Panc1 (cell line): ENCODE measurements at regions not wholly inside any gene's neighbourhood (a gene's known extent, or its start where the extent isn't known, plus 50 kb on each side); places are given as distances from the start of the nearest gene placed in this dataset.

Experiments used
- ATAC-seq: fragments of 200-7000 bp; cut with Tn5 transposase; 2 replicates; pipeline ENCODE4 v1.9.1; 2020; ENCODE audit warnings: mild to moderate bottlenecking, moderate library complexity
- BruUV-seq: library from RNA; stranded (reverse); fragments of 400-500 nt; replicated peaks from 2 replicates; lab custom pipeline; 2021; lab: Mats Ljungman, UMichigan
- CTCF ChIA-PET: fragments of 300-600 bp; sonication (Branson Sonifier 250); formaldehyde crosslinking; loops from one replicate; lab custom pipeline; 2022; ENCODE audit warnings: antibody characterized with exemption; lab: Charles Lee
- POLR2A ChIA-PET: fragments of 300-600 bp; sonication (Branson Sonifier 250); formaldehyde crosslinking; loops from one replicate; lab custom pipeline; 2022; ENCODE audit warnings: antibody characterized with exemption; lab: Charles Lee
- DNase-seq: peaks from one replicate; pipeline ENCODE4 v3.0.0-alpha.2; 2010; ENCODE audit warnings: low read depth, low spot score
- H3K27ac ChIP-seq: 2 replicates; pipeline ENCODE4 v1.5.1; 2011; ENCODE audit warnings: mild to moderate bottlenecking, low read length, inconsistent platforms
- H3K27me3 ChIP-seq: fragments of 200-500 bp; sonication (Bioruptor generic); 2 replicates; pipeline ENCODE4 v1.6.0; 2014; ENCODE audit warnings: low read length, inconsistent platforms; ENCODE audit not compliant: control insufficient read depth, insufficient read depth
- H3K36me3 ChIP-seq: fragments of 200-500 bp; sonication (Bioruptor generic); 2 replicates; pipeline ENCODE4 v1.5.1; 2014; ENCODE audit warnings: inconsistent platforms, mild to moderate bottlenecking, low read length, moderate library complexity; ENCODE audit not compliant: control insufficient read depth, insufficient read depth
- H3K4me1 ChIP-seq: 2 replicates; pipeline ENCODE4 v1.5.1; 2011; ENCODE audit warnings: inconsistent platforms, mild to moderate bottlenecking, low read length, moderate library complexity; ENCODE audit not compliant: control insufficient read depth, insufficient read depth
- H3K4me3 ChIP-seq, 2 experiments: 2 replicates each; pipeline ENCODE4 v1.5.1; 2011 to 2012; ENCODE audit warnings: low read depth in 2 of 2, low read length in 2 of 2, mild to moderate bottlenecking in 2 of 2, inconsistent platforms in 1 of 2, moderate library complexity in 1 of 2
- H3K9me3 ChIP-seq: fragments of 200-500 bp; sonication (Bioruptor generic); 2 replicates; pipeline ENCODE4 v1.5.1; 2014; ENCODE audit warnings: low read depth, mild to moderate bottlenecking, inconsistent platforms, low read length, moderate library complexity; ENCODE audit not compliant: control insufficient read depth, insufficient read depth
- POLR2AphosphoS5 ChIP-seq: IDR thresholded peaks from 2 replicates; pipeline ENCODE4 v1.6.1; 2012; ENCODE audit warnings: mild to moderate bottlenecking, low read depth, low read length, moderate library complexity
- SIN3A ChIP-seq: IDR thresholded peaks from 2 replicates; pipeline ENCODE4 v1.6.1; 2012; ENCODE audit warnings: low read depth, mild to moderate bottlenecking, low read length, moderate library complexity, borderline replicate concordance; ENCODE audit not compliant: insufficient read depth
- TCF7L2 ChIP-seq: IDR thresholded peaks from 2 replicates; pipeline ENCODE4 v1.6.1; 2011; ENCODE audit warnings: mild to moderate bottlenecking, low read depth, low read length, inconsistent platforms
- in situ Hi-C: cut with HindIII; loops from 2 replicates; pipeline ENCODE4 v1.10.0; 2016; ENCODE audit warnings: low sequenced_read_pairs, low pct_unique_long_range_greater_than_20kb
- intact Hi-C: fragments of 100-400 bp; cut with micrococcal nuclease; formaldehyde crosslinking; loops from one replicate; pipeline ENCODE4 v1.10.0; 2022; ENCODE audit not compliant: unreplicated experiment
- TF ChIP-seq, protein P1 (sequence below): fragments of 450-650 bp; IDR thresholded peaks from 2 replicates; pipeline ENCODE4 v1.5.1; 2017; ENCODE audit warnings: mild to moderate bottlenecking
- TF ChIP-seq, protein P2 (sequence below), 2 experiments: IDR thresholded peaks; 2 replicates each; pipeline ENCODE4 v1.6.1; 2011 to 2012; ENCODE audit warnings: low read depth in 2 of 2, control low read depth in 1 of 2, low read length in 1 of 2, mild to moderate bottlenecking in 1 of 2, moderate library complexity in 1 of 2; ENCODE audit not compliant: insufficient read depth in 1 of 2

DNA sequence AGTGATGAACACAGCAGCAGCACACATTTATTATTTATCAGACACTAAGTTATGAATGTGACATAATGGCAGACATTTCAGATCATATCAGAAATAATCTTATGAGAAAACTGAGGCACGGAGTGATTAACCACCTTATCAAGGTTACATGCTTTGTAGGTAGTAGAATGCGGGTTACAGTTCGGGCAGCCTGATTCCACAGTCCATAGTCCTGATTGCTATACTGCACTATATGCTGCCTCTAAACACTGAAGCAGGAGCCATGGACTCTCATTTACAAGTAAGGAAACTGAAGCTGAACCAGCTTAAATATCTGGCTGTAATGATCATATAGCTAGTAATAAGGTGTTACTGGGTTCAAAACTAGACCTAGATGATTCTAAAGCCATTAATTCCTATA lies 291.3 kb upstream of the ADAMTSL1 start:
- H3K36me3 ChIP-seq, result no peaks in the 10 kb centered on the region
- no peaks in the 10 kb centered on the region for H3K4me1 ChIP-seq
- TF ChIP-seq TCF7L2, result no peak
- DNase-seq (no peak), ATAC-seq (no peak)
- ChIA-PET CTCF (no interaction called here), POLR2A (no interaction called here)
- no peak overlapping the region for H3K27ac ChIP-seq
- H3K27me3 ChIP-seq, result no peaks in the 10 kb centered on the region
- BruUV-seq, result no TSS peak
- intact Hi-C loops, result no loop called here
- H3K9me3 ChIP-seq, result no peaks in the 10 kb centered on the region
- in situ Hi-C loops, result no loop called here
- H3K4me3 ChIP-seq, result no peak overlapping the region

DNA sequence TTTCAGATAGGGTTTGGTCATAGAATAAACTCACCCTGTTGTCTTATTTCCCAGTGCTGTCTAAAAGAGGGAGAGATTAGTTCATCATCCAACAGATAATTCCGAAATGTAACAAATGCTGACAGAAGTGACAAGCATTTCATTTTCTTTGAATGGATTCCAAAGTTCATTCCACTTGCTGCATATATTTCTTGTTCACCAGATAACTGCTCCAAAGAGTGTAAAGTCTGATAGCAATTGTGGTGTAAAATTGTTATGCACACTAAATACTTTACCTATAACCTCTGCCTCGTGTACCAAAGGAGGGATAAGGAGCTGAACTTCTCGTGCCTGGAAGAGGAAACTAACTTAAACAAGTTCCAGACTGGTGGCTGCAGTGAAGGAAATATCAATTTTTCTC lies 290.0 kb upstream of the ADAMTSL1 start:
- no peak overlapping the region for H3K4me3 ChIP-seq
- no TSS peak for BruUV-seq
- DNase-seq, result no peak
- H3K4me1 ChIP-seq, result no peaks in the 10 kb centered on the region
- no peaks in the 10 kb centered on the region for H3K27me3 ChIP-seq
- in situ Hi-C loops (no loop called here), intact Hi-C loops (no loop called here)
- no peaks in the 10 kb centered on the region for H3K9me3 ChIP-seq
- ATAC-seq, result no peak
- no peak overlapping the region for H3K27ac ChIP-seq
- ChIA-PET POLR2A (no interaction called here), CTCF (no interaction called here)
- TF ChIP-seq TCF7L2 (no peak), POLR2AphosphoS5 (no peak), SIN3A (no peak)
- TF ChIP-seq, protein P1, sequence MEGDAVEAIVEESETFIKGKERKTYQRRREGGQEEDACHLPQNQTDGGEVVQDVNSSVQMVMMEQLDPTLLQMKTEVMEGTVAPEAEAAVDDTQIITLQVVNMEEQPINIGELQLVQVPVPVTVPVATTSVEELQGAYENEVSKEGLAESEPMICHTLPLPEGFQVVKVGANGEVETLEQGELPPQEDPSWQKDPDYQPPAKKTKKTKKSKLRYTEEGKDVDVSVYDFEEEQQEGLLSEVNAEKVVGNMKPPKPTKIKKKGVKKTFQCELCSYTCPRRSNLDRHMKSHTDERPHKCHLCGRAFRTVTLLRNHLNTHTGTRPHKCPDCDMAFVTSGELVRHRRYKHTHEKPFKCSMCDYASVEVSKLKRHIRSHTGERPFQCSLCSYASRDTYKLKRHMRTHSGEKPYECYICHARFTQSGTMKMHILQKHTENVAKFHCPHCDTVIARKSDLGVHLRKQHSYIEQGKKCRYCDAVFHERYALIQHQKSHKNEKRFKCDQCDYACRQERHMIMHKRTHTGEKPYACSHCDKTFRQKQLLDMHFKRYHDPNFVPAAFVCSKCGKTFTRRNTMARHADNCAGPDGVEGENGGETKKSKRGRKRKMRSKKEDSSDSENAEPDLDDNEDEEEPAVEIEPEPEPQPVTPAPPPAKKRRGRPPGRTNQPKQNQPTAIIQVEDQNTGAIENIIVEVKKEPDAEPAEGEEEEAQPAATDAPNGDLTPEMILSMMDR, result no peak
- no peaks in the 10 kb centered on the region for H3K36me3 ChIP-seq

DNA sequence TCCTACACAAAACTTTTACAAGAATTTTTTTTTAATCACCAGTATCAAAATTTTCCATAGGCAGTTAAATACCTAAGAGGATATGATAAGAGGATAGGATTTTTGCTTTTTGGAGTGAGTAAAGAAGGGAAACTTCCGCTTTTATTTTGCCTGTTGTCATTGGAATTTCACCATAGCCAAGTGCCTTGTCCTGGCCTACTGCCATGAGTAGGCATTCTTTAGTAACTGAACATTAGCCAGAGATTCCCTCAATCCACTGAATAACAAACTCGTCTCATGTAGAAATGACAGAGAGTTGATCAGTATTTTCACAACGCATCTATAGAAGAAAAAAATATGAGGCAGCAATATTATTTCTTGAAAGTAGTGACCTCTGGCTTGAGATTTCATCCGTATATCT lies 289.6 kb upstream of the ADAMTSL1 start:
- intact Hi-C loops, result no loop called here
- ChIA-PET POLR2A (no interaction called here), CTCF (no interaction called here)
- no peaks in the 10 kb centered on the region for H3K27me3 ChIP-seq
- H3K4me1 ChIP-seq, result no peaks in the 10 kb centered on the region
- no peaks in the 10 kb centered on the region for H3K9me3 ChIP-seq
- no peak for TF ChIP-seq POLR2AphosphoS5
- TF ChIP-seq, protein P2, sequence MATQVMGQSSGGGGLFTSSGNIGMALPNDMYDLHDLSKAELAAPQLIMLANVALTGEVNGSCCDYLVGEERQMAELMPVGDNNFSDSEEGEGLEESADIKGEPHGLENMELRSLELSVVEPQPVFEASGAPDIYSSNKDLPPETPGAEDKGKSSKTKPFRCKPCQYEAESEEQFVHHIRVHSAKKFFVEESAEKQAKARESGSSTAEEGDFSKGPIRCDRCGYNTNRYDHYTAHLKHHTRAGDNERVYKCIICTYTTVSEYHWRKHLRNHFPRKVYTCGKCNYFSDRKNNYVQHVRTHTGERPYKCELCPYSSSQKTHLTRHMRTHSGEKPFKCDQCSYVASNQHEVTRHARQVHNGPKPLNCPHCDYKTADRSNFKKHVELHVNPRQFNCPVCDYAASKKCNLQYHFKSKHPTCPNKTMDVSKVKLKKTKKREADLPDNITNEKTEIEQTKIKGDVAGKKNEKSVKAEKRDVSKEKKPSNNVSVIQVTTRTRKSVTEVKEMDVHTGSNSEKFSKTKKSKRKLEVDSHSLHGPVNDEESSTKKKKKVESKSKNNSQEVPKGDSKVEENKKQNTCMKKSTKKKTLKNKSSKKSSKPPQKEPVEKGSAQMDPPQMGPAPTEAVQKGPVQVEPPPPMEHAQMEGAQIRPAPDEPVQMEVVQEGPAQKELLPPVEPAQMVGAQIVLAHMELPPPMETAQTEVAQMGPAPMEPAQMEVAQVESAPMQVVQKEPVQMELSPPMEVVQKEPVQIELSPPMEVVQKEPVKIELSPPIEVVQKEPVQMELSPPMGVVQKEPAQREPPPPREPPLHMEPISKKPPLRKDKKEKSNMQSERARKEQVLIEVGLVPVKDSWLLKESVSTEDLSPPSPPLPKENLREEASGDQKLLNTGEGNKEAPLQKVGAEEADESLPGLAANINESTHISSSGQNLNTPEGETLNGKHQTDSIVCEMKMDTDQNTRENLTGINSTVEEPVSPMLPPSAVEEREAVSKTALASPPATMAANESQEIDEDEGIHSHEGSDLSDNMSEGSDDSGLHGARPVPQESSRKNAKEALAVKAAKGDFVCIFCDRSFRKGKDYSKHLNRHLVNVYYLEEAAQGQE (IDR thresholded peaks at IDR 0.05; ENCODE audit: insufficient read depth in 1 of 2, low read depth in 2 of 2, low read length in 1 of 2), result no peak
- TF ChIP-seq SIN3A, result no peak
- TF ChIP-seq TCF7L2, result no peak
- TF ChIP-seq, protein P1, result no peak
- H3K4me3 ChIP-seq, result no peak overlapping the region
- DNase-seq (no peak), ATAC-seq (no peak)
- in situ Hi-C loops, result no loop called here
- no peak overlapping the region for H3K27ac ChIP-seq
- H3K36me3 ChIP-seq, result no peaks in the 10 kb centered on the region
- no TSS peak for BruUV-seq
